K562 (cell line): ENCODE measurements at regions not wholly inside any gene's neighbourhood (a gene's known extent, or its start where the extent isn't known, plus 50 kb on each side); places are given as distances from the start of the nearest gene placed in this dataset.

ENCODE experiments used
- DPF2 ChIP-seq: fragments of 450-650 bp; IDR thresholded peaks from 2 replicates; pipeline ENCODE4 v1.6.1; 2016
- EHMT2 ChIP-seq: fragments of 450-650 bp; IDR thresholded peaks from 2 replicates; pipeline ENCODE4 v1.6.1; 2018; ENCODE audit warnings: antibody characterized with exemption
- HMG20B ChIP-seq: fragments of 250-450 bp; sonication (Bioruptor Pico); IDR thresholded peaks from 2 replicates; pipeline ENCODE4 v1.5.0; 2021; ENCODE audit warnings: mild to moderate bottlenecking
- NR4A1 ChIP-seq, 2 experiments: fragments of 250-450 bp in 1 of 2; fragments of 450-650 bp in 1 of 2; sonication (Bioruptor Pico) in 1 of 2; IDR thresholded peaks; 2 replicates each; pipeline versions ENCODE4 v1.4.0 to v1.6.1; 2016 to 2020; ENCODE audit warnings: mild to moderate bottlenecking in 2 of 2, missing compliant biosample characterization in 1 of 2, missing genetic modification characterization in 1 of 2, moderate library complexity in 1 of 2
- RBBP5 ChIP-seq: fragments of 200-600 bp; sonication (generic); IDR thresholded peaks from 2 replicates; pipeline ENCODE4 v1.6.1; 2012; ENCODE audit warnings: borderline replicate concordance, mild to moderate bottlenecking, low read length, control low read depth, inconsistent platforms; ENCODE audit not compliant: insufficient read depth, poor library complexity, severe bottlenecking
- TFAM ChIP-seq: fragments of 250-450 bp; sonication (Bioruptor Pico); conservative IDR thresholded peaks from 2 replicates; pipeline ENCODE4 v1.5.0; 2021; ENCODE audit warnings: mild to moderate bottlenecking, moderate library complexity
- ZNF778 ChIP-seq: fragments of 450-650 bp; formaldehyde crosslinking; IDR thresholded peaks from 2 replicates; pipeline ENCODE4 v1.4.0; 2020; ENCODE audit warnings: mild to moderate bottlenecking, moderate library complexity
- TF ChIP-seq, protein P1 (sequence below): fragments of 450-650 bp; IDR thresholded peaks from one replicate; pipeline ENCODE4 v1.6.1; 2018; ENCODE audit warnings: mild to moderate bottlenecking, moderate library complexity; ENCODE audit not compliant: partially characterized antibody
- TF ChIP-seq, protein P2 (sequence below): sonication (generic); formaldehyde crosslinking; IDR thresholded peaks from 2 replicates; pipeline ENCODE4 v1.4.0; 2020; ENCODE audit warnings: mild to moderate bottlenecking, missing genetic modification reagents
- TF ChIP-seq, protein P3 (sequence below): fragments of 250-450 bp; sonication (Bioruptor Pico); IDR thresholded peaks from 2 replicates; pipeline ENCODE4 v1.5.1; 2021; ENCODE audit warnings: mild to moderate bottlenecking
- TF ChIP-seq, protein P4 (sequence below): sonication (generic); formaldehyde crosslinking; IDR thresholded peaks from 2 replicates; pipeline ENCODE4 v1.8.1; 2023; ENCODE audit warnings: mild to moderate bottlenecking, missing genetic modification reagents
- TF ChIP-seq, protein P5 (sequence below): fragments of 250-450 bp; sonication (Bioruptor Pico); IDR thresholded peaks from 2 replicates; pipeline ENCODE4 v1.4.0; 2020; ENCODE audit warnings: mild to moderate bottlenecking, moderate library complexity
- TF ChIP-seq, protein P6 (sequence below): fragments of 450-650 bp; IDR thresholded peaks from 2 replicates; pipeline ENCODE4 v1.6.1; 2018; ENCODE audit not compliant: partially characterized antibody

DNA sequence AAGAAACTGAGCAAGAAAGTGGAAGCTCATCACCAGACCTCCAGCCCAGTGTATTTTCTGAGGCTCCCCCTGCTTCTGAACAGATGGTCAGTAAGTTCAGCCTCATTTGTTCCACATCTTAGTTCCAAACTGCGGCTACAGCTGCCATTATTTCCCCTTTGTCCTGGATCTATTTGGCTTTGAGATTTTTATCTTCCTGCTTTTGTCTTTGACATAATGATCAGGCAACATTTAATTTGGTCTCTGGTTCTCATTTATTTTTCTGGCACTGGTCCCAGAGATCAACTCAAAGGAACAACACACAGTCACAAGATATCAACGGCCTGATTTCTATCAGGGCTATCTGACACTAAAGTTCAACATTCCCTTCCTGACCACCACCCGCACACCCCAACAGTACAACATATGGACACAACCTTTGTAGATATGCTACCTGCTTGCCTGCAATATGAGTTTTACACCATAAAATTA, 137.5 kb downstream of the FAM76B start (continued):
- TF ChIP-seq, protein P1, sequence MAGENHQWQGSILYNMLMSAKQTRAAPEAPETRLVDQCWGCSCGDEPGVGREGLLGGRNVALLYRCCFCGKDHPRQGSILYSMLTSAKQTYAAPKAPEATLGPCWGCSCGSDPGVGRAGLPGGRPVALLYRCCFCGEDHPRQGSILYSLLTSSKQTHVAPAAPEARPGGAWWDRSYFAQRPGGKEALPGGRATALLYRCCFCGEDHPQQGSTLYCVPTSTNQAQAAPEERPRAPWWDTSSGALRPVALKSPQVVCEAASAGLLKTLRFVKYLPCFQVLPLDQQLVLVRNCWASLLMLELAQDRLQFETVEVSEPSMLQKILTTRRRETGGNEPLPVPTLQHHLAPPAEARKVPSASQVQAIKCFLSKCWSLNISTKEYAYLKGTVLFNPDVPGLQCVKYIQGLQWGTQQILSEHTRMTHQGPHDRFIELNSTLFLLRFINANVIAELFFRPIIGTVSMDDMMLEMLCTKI: no peak
- TF ChIP-seq EHMT2 (no peak), ZNF778 (CRISPR knock-in tag) (no peak), HMG20B (CRISPR knock-in tag) (no peak), TFAM (CRISPR knock-in tag) (no peak), NR4A1 (CRISPR knock-in tag; IDR thresholded peaks at IDR 0.05) (no peak), NR4A1 (tag; IDR thresholded peaks at IDR 0.05) (peak; percentile 49; the same call in 1 of the 2 replicates), RBBP5 (no peak), DPF2 (peak; percentile 76)
- TF ChIP-seq, protein P2, sequence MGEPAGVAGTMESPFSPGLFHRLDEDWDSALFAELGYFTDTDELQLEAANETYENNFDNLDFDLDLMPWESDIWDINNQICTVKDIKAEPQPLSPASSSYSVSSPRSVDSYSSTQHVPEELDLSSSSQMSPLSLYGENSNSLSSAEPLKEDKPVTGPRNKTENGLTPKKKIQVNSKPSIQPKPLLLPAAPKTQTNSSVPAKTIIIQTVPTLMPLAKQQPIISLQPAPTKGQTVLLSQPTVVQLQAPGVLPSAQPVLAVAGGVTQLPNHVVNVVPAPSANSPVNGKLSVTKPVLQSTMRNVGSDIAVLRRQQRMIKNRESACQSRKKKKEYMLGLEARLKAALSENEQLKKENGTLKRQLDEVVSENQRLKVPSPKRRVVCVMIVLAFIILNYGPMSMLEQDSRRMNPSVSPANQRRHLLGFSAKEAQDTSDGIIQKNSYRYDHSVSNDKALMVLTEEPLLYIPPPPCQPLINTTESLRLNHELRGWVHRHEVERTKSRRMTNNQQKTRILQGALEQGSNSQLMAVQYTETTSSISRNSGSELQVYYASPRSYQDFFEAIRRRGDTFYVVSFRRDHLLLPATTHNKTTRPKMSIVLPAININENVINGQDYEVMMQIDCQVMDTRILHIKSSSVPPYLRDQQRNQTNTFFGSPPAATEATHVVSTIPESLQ: no peak
- TF ChIP-seq, protein P3, sequence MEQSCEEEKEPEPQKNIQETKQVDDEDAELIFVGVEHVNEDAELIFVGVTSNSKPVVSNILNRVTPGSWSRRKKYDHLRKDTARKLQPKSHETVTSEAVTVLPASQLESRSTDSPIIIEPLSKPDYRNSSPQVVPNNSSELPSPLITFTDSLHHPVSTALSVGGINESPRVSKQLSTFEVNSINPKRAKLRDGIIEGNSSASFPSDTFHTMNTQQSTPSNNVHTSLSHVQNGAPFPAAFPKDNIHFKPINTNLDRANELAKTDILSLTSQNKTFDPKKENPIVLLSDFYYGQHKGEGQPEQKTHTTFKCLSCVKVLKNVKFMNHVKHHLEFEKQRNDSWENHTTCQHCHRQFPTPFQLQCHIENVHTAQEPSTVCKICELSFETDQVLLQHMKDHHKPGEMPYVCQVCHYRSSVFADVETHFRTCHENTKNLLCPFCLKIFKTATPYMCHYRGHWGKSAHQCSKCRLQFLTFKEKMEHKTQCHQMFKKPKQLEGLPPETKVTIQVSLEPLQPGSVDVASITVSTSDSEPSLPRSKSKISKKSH (CRISPR knock-in tag): no peak
- TF ChIP-seq, protein P4, sequence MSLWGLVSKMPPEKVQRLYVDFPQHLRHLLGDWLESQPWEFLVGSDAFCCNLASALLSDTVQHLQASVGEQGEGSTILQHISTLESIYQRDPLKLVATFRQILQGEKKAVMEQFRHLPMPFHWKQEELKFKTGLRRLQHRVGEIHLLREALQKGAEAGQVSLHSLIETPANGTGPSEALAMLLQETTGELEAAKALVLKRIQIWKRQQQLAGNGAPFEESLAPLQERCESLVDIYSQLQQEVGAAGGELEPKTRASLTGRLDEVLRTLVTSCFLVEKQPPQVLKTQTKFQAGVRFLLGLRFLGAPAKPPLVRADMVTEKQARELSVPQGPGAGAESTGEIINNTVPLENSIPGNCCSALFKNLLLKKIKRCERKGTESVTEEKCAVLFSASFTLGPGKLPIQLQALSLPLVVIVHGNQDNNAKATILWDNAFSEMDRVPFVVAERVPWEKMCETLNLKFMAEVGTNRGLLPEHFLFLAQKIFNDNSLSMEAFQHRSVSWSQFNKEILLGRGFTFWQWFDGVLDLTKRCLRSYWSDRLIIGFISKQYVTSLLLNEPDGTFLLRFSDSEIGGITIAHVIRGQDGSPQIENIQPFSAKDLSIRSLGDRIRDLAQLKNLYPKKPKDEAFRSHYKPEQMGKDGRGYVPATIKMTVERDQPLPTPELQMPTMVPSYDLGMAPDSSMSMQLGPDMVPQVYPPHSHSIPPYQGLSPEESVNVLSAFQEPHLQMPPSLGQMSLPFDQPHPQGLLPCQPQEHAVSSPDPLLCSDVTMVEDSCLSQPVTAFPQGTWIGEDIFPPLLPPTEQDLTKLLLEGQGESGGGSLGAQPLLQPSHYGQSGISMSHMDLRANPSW (CRISPR knock-in tag): no peak
- TF ChIP-seq, protein P5, sequence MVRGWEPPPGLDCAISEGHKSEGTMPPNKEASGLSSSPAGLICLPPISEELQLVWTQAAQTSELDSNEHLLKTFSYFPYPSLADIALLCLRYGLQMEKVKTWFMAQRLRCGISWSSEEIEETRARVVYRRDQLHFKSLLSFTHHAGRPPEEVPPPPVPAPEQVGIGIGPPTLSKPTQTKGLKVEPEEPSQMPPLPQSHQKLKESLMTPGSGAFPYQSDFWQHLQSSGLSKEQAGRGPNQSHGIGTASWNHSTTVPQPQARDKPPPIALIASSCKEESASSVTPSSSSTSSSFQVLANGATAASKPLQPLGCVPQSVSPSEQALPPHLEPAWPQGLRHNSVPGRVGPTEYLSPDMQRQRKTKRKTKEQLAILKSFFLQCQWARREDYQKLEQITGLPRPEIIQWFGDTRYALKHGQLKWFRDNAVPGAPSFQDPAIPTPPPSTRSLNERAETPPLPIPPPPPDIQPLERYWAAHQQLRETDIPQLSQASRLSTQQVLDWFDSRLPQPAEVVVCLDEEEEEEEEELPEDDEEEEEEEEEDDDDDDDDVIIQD (CRISPR knock-in tag): no peak
- TF ChIP-seq, protein P6, sequence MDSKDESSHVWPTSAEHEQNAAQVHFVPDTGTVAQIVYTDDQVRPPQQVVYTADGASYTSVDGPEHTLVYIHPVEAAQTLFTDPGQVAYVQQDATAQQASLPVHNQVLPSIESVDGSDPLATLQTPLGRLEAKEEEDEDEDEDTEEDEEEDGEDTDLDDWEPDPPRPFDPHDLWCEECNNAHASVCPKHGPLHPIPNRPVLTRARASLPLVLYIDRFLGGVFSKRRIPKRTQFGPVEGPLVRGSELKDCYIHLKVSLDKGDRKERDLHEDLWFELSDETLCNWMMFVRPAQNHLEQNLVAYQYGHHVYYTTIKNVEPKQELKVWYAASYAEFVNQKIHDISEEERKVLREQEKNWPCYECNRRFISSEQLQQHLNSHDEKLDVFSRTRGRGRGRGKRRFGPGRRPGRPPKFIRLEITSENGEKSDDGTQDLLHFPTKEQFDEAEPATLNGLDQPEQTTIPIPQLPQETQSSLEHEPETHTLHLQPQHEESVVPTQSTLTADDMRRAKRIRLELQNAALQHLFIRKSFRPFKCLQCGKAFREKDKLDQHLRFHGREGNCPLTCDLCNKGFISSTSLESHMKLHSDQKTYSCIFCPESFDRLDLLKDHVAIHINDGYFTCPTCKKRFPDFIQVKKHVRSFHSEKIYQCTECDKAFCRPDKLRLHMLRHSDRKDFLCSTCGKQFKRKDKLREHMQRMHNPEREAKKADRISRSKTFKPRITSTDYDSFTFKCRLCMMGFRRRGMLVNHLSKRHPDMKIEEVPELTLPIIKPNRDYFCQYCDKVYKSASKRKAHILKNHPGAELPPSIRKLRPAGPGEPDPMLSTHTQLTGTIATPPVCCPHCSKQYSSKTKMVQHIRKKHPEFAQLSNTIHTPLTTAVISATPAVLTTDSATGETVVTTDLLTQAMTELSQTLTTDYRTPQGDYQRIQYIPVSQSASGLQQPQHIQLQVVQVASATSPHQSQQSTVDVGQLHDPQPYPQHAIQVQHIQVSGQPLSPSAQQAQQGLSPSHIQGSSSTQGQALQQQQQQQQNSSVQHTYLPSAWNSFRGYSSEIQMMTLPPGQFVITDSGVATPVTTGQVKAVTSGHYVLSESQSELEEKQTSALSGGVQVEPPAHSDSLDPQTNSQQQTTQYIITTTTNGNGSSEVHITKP: no peak
